ENCODE measurements at regions not wholly inside any gene's neighbourhood (a gene's known extent, or its start where the extent isn't known, plus 50 kb on each side); places are given as distances from the start of the nearest gene placed in this dataset.

DNA sequence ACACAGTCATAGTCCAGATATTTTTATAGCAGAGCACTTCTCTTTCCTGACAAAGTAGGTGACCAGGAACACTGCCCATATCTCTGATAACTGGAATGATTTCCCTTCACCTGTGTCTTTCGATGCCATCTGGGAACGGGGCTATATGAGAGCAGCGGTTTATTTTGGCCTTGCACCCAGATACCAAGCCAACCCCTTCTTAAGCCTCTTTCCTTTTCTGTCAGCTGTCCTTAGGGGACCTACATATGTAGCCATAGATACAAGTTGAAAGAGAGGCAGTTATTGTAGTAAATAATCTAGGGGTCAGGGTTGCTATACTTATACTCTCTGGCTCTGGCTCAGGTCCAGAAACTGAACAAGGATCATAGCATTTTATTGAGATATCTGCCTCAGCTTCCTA is 128.8 kb downstream of the NHLRC3 start:
- no peak for DNase-seq

DNA sequence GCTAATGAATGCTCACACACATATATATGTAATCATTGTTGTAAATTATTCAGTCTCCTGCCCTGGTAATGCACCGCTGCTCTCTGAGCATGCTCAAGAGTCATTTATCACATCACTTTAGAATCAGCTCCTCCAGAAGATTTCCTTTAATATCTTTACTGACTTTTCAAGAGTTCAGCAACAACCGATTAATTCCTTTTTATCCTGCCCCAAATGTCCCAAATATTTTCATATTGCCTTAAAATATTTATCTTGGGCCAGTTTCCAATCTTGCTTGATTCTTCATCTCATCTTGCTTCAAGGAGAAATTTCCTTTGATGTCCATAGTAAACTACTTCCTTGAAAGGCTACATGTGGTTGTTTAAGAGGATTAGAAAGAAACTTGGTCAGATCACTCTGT is 132.5 kb downstream of the NHLRC3 start:
- no peak for DNase-seq

DNA sequence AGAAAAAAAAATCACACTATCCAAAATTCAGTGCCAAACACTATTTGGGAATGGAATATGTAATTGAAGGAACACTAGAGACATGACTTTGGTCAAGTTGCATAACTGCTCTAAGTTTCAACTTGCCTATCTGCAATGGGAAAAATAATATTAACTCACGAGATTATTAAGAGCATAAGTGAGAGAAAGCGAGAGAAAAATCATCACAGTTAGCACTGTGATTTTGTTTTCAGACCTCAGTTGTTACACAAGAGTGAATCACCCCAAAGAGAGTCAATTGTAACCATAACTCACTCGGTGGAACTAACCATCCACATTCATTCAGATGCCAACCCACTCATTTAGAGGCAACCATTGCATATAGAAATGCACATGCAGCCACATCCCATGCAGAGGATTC is 147.1 kb downstream of the NHLRC3 start:
- no peak for DNase-seq

DNA sequence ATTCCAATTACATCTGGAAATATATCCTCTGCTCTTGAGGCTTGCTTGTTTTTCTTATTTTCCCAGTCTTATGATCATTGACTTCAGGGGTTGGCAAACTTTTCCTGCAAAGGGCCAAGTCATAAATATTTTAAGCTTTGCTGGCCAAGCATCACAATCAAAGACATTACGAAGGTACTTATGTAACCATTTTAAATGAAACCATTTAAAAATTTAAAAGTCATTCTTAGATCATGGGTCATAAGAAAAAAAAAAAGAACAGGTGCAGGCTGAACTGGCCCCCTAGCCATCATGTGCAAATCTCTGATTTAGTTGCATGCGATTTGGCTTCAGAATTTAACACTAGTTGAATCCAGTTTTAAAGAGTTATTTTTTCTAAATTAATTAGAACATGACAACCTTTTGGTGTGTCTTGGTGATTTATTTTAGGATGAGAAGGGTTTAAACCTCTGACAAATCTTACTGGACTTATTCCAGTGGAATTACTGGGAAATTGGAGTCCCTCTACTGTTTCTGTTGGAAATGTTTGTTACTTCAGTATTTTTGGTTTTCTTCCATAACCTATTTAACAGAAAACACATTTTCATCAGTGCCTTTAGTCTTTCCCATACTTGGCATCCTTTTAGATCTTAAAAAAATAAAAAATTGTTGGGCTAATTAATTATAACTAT is 148.1 kb downstream of the NHLRC3 start:
- DNase-seq, result no peak

DNA sequence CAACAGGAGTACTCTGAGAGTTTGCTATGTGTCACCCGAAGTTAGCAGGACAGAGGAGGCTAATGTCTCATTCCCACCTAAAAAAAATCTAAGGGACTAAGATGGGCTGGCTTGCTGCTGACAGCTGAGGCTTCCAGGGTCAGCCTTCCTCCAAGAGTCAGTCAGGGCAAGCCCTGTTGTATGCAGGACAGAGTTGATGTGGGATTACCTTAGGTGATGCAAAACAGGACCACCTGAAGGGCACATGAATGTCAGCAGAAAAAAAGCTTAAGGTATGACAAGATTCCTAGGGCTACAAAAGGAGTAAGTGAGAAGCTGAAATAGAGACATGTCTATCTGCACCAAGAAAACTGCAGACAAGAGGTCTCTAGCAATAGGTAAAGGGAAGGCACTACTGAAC is 151.5 kb downstream of the NHLRC3 start:
- no peak for DNase-seq

DNA sequence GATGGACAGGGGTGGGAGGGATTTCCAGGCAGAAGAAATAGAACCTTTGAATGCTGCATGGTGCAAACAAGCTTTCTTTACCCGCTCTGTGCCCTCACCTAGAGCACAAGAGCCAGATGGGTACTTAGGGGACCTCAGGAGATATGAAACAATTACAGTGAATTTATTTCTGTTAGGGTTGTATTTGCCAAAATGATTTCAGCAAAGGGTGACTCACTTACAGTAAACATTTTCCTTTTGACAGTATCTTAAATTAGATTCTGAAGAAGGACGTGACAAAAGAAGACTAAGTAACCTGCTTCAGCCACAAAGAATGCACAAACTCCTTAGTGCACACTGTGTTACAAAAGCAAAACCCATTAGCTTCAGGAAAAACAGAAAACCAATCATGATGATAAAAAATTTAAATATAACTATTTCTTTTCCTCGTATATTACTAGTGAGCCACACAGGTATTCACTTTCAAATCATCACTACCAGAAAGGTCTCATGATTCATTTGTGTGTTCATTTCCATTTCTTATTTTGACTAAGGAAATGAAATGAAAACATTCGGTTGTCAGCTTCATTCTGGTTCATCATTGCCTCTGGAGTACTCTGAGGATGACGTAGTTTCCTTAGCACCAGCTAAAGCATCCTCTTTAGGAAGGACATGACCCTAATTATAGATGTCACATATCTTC is 158.8 kb downstream of the NHLRC3 start:
- DNase-seq, result no peak

DNA sequence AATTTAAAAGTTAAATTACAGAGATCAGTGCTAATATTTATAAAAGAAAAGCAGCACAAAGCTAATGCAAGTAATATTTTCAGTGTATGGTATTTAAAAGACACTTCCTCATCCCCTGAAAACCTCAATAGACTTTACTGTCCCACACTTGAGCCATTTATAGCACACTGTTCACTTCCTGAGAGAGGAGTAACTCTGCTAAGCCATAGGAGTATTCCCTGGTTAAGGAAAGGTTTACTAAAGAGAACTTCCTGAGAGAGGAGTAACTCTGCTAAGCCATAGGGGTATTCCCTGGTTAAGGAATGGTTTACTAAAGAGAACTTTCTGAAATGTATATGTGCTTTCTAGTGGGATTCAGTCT is 159.4 kb downstream of the NHLRC3 start:
- DNase-seq, result no peak

DNA sequence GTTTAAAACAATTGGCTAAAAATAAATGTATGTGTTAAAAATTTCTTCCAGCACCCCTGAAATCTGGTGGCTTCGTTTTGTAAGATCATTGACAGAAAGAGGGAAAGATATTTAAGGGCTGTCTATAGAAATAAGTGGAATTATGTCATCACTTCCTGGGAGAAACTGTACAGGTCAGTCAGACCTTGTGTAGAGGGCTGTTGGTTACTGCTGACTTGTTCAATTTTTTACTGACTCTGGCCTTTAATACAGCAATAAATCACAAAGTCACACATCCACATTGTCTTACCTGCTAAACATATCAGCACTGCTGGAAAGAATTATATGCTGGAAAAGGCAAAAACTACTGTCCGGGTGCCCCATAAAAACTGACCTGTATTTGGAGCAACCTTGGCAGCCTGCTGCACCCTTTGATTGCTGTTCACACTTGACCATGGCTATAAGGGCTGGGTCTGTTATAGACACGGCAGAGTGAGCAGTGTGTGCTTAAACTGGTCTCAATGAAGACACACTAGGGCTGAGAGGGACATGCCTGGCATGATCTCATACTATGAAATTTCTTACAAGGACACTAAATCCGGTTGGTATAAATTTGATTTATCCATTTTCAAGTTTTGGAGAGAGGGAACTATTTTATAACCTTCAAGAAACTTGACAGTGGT is 162.1 kb downstream of the NHLRC3 start:
- no peak for DNase-seq

DNA sequence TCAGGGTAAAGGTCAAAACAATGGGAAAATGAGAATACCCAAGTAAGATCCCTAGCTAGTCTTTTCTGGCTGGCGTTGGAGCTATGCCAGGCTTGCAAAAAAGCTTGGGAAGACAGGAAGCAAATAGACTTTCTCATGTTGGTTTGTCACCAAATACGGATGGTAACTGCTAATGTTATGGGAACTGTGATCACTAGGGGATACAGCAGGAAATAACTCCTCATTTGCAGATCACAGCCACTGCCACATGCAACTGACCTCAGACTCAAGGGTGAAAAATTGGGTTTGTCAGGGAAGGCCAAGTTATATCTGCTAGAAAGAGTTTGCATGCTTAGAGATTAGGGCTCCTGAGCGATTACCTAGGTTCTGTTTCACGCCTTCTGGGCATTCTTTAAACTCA is 162.9 kb downstream of the NHLRC3 start:
- DNase-seq, result no peak

DNA sequence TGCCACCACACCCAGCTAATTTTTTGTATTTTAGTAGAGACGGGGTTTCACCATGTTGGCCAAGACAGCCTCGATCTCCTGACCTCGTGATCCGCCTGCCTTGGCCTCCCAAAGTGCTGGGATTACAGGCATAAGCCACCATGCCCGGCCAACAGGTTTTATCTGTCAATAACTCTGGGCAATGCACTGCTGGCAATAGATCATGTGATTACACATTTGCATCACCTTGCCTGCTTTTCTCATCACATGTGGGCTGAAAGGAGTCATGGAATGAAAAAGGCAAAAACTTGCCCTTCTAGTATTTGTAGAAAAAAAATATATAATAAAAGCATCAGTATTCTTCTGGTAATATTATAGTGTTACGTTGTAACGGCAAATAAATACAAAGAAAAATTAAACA is 164.5 kb downstream of the NHLRC3 start:
- DNase-seq, result no peak

DNA sequence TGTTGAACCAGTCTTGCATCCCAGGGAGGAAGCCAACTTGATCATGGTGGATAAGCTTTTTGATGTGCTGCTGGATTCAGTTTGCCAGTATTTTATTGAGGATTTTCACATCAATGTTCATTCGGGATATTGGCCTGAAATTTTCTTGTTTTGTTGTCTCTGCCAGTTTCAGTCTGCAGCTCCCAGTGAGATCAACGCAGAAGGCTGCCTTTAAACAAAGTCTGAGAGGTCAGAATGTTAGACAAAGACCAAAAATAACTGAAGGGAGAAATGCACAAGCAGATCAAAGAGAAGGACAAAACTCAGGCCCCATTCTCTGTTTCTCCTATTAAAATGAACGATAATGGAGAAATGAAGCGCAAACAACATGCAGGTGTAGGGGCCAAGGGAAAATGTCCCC is 170.4 kb downstream of the NHLRC3 start:
- DNase-seq, result no peak

DNA sequence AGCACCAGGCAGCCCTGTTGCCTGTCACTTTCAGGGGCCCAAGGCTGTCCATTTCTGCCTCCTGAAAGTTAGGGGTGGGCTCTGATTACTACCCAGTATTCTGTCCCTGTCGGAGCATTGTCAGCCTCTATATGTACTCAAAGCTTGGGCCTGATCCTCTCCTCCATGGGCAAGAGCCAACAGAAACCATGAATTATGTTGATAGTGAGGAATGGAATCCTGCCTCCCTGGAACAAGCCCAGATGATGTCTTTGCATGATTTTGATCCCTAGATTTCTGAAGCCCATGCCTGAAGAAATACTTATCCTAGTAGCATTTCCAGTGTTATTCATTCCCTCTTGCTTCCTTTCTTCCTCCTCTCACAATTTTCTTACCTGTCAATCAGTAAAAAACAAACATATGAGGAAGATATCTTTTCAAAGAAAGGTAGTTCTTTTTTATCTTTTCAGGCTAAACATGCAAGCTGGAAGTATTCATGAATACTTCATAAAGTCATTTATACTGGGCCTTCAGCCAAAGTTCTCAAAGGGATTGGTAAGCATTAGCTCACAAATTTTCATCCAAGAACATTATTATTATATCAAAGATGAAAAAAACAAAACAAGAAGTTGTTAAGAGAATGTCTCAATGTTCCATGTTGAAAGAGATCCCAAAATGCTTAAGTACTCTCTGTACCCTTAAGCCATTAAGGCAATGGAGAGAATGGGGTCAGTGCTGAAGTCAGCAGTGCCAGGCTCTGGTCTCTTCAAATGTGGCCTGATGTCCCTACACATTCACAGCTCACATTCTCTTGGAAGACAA is 171.7 kb downstream of the NHLRC3 start:
- DNase-seq, result no peak

DNA sequence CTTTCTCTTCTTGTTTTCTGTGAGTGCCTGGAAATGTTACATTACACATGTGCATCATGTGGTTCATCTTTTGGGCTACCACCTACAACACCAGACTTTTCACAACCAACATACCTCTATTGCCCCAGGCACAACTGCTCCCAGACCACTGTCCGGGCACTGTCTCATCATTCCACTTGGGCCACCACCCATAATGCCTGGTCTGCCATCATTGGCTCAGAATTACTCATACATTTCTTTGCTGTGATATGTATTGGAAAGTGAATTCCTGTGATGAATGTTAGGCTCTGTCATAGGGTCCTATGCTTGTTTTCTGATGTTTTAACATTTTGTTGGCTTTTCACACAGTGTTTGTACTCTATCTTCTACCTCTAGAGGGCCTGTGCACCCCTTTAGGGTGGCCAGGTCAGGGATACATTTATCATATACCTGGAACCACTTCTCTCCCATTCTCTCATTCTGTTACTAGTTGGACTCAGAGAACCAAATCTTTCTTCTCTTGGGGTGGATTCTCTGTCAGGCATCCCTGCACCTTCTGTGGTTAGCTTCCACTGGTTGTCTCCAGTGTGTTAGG is 172.8 kb downstream of the NHLRC3 start:
- DNase-seq, result peak; percentile 8

DNA sequence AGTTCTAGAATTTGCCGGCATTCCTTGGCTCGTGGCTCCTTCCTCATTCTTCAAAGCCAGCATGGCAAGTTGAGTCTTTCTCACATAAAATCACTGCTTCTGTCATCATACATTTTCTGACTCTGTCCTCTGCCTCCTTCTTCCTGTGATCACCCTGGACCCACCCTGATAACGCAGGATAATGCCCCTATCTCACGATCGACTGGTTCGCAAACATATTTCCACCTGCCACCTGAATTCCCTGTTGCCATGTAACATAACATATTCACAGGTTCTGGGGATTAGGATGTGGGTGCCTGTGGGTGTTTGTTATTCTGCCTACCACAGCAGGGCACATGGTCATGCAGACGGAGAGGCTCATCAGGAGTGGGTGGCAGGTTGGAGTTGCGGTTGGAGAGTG is 177.7 kb downstream of the NHLRC3 start:
- no peak for DNase-seq

DNA sequence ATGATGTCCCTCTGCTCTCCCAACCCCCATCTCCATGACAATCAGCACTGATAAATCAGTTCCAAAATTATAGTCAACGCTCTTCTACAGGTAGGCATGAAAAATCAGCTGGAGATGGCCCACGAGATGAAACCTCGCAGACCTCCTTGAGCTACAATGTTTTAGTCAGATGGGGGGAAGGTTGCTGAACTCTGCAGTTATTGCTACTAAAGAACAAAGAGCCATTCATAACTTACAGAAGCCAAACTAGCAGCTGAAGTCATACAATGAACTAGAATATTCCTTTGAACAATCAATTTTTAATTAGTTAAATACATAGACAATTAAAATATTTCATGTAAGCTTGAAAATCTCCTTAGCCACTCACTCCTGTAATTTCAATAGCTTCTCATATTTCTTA is 179.2 kb downstream of the NHLRC3 start:
- DNase-seq, result no peak

DNA sequence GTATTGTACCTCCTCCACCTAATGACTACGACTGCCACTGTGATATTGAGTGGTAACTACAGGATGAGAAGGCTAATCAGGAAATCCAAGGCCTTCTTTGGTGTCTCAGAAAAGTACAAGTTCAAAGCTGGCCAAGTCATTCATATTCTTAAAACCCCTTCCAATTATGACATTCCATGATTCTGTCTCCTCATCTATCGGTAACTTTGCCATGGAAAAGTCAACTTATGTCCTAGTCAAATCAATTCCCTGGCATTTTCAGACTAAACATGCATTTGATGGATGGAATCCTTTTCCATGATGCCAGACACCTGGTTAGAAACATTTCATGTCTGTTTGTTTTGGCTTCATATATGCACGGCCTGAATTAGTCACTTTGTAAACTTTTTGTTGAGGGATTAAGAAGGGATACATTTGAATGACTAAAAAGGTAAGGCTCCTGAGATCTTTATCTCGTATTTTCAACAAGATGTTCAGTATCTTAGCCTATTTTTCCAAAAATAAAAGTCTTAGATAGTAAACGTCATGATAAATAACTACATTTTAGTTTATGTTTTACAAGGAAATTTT is 186.5 kb downstream of the NHLRC3 start:
- no peak for DNase-seq

DNA sequence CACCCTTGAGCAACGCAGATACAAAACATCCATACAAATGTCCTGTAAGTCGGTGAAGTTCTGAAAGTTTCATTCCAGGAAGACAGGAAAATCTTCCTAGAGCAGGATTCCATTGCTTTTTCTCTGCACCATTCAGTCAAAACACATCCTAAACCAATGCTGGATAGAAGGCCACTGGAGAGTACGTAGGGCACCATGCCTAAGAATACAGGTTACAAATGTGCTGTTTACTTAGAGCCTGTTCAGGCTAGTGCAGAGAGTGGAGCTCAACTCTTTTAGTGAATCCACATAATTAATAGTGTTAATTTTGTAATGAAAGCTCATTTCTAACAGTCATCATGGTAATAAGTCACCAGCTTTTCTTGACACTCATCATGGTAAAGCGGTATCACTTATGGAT is 187.6 kb downstream of the NHLRC3 start:
- no peak for DNase-seq

DNA sequence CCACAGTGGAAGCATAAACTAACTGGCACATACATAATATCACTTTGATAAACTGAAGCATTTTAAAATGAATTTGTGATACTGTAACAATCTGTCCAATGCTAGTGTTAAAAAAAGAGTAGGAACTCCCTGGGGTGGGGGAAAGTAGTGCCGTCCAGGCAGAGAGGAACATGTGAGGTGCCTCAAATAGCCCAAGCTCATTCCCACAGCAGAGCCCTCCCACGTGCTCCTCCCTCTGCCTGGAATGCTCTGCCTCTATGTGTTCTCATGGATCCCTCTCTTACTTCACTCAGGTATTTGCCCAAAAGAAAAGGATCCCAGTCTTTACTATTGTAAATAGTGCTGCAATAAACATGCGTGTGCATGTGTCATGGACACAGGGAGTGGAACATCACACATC is 188.1 kb downstream of the NHLRC3 start:
- DNase-seq, result no peak

DNA sequence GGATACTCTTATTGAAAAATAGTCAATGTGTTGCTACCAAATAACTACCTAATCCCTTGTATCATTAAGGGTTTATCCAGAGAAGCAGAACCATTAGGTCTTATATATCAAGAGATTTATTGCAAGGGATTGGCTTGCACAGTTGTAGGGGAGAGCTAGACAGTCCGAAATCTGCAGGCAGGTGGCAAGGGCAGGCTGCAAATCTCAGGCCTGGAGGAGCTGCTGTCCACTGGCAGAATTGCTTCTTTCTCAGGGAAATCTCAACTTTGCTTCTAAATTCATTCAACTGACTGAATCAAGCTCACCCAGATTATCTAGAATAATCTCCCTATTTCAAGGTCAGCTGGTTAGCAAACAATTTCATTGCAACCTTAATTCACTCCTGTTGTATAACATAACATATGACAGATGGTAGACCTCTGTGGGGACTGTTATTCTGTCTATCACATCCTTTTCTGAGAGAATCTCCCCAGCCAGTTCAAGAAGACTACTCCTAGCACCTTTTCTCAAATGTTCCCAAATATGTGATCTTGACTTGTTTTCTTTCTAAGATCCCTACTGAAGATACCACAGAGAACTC is 194.2 kb downstream of the NHLRC3 start:
- no peak for DNase-seq

DNA sequence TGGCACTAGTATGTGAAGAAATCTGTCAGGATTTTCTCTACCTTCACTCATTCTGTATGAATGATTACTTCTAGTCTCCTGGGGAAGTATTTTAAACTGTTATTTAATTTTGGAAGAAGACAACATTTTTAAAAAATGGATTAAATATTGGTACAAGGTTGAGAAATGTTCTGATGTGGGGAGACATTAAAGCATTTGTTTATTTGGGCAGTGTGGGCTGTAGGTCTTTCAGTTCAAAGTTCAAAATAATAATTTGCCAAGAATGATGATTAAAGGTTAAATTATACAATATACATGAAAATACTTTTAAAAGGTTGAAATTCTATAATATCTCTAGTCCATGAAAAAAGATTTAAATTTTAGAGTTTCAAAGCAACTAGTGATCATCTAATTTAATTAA is 194.7 kb downstream of the NHLRC3 start:
- DNase-seq, result no peak

DNA sequence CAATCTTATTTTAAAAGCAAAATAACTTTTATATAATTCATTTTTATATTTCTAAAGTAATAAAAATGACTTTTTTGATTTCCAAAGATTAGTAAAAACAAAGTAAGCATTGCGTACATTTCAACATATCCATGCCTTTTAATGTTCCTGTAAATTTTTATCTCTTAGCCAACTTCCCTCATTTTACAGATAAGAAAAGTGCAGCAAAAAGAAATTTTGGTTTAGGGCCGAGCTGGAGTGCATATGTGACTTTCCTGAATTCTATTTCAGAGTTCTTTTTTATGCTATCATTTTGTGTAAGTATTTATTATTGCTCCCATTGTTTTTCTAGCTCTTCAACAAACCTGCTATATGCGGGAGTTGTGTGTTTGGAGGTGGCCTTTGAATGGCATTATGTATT is 195.3 kb downstream of the NHLRC3 start:
- DNase-seq, result no peak

DNA sequence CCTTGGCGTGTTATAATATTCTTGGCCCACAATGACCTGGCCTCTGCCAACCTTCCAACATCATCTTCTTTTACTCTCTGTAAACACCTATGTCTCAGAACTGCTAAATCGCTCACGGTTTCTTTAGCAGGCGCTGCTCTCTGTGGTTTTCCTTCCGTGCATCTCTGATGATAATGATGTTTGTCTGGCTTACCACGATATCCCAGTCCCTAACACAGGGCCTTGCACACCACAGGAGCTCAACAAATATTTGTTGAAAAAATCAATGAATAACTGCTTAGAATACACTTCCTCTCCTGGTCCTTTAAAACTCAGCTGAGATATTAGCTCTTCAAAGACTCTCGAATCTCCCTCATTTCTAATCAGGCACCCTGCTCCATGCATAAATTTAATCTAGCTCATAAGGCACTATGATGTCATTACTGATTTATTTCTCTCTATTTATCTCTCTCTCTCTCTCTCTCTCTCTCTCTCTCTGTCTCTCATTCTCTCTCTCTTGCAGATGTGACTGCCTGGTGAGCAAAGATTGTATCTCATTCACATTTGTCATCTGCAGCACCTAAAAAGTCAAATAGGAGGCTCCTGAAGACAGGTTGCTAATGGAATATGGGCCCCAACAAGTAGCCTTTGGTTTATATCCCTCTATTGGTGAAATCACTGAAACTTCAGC is 206.4 kb downstream of the NHLRC3 start:
- DNase-seq, result no peak

Measured in HCEC 1CT (cell line).